IPS DF 6.9 (cell line): ENCODE measurements at regions not wholly inside any gene's neighbourhood (a gene's known extent, or its start where the extent isn't known, plus 50 kb on each side); places are given as distances from the start of the nearest gene placed in this dataset.
"Not testable (repeated sequence)": the region's sequence is repeated elsewhere in the genome, so short reads cannot be mapped to it uniquely, and the experiment has no call there.

Source experiments
- DNase-seq: peaks from one replicate; pipeline ENCODE4 v3.0.0-alpha.2; 2013; ENCODE audit warnings: low read depth, low spot score
- H3K27ac ChIP-seq: one replicate; pipeline ENCODE4 v1.5.1; 2013; ENCODE audit warnings: low read length, control low read depth
- H3K27me3 ChIP-seq: 2 replicates; pipeline ENCODE4 v1.6.1; 2013; ENCODE audit warnings: mild to moderate bottlenecking, low read length; ENCODE audit not compliant: control insufficient read depth, insufficient read depth
- H3K36me3 ChIP-seq: 2 replicates; pipeline ENCODE4 v1.6.1; 2013; ENCODE audit warnings: low read length; ENCODE audit not compliant: control insufficient read depth, insufficient read depth
- H3K4me1 ChIP-seq: 2 replicates; pipeline ENCODE4 v1.6.1; 2013; ENCODE audit warnings: low read length; ENCODE audit not compliant: control insufficient read depth, insufficient read depth
- H3K4me3 ChIP-seq: 2 replicates; pipeline ENCODE4 v1.5.1; 2013; ENCODE audit warnings: mild to moderate bottlenecking, low read length
- H3K9me3 ChIP-seq: 2 replicates; pipeline ENCODE4 v1.6.1; 2013; ENCODE audit warnings: low read length, inconsistent platforms; ENCODE audit not compliant: control insufficient read depth, insufficient read depth
- WGBS: extraction: QIAGEN DNeasy Blood & Tissue Kit; methylation state at CpG from one replicate; pipeline ENCODE4 v1.1.7; 2013; ENCODE audit warnings: mixed read lengths, missing lambda C conversion rate; ENCODE audit not compliant: insufficient read length, insufficient coverage; 5-methylcytosine and 5-hydroxymethylcytosine counted together

DNA sequence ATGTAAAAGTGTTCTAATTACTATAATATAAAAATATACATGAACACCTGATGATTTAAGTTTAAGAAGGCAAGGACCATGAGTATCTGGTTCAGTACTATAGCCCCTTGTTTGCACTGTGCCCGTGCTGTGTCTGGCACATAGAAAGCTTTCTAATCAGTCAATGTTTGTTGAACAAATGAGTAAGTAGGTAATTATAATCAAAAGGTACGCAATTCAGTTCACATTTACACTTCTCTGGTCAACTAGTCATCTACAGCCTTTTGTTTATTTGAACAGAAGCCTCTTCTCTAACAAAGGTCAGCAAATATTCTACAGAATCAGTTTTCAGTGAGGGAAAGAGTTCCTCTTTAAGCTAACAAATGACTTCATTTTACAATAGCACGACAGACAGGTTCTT, 523.3 kb downstream of the SMARCA1 start:
- no peaks in the 10 kb centered on the region for H3K9me3 ChIP-seq
- no peaks in the 10 kb centered on the region for H3K36me3 ChIP-seq
- no peak overlapping the region for H3K27ac ChIP-seq
- H3K27me3 ChIP-seq: no peaks in the 10 kb centered on the region
- no peak overlapping the region for H3K4me3 ChIP-seq
- no peak for DNase-seq
- H3K4me1 ChIP-seq: no peaks in the 10 kb centered on the region
- WGBS: no CpG with 5 or more reads among the region's 3 CpGs

DNA sequence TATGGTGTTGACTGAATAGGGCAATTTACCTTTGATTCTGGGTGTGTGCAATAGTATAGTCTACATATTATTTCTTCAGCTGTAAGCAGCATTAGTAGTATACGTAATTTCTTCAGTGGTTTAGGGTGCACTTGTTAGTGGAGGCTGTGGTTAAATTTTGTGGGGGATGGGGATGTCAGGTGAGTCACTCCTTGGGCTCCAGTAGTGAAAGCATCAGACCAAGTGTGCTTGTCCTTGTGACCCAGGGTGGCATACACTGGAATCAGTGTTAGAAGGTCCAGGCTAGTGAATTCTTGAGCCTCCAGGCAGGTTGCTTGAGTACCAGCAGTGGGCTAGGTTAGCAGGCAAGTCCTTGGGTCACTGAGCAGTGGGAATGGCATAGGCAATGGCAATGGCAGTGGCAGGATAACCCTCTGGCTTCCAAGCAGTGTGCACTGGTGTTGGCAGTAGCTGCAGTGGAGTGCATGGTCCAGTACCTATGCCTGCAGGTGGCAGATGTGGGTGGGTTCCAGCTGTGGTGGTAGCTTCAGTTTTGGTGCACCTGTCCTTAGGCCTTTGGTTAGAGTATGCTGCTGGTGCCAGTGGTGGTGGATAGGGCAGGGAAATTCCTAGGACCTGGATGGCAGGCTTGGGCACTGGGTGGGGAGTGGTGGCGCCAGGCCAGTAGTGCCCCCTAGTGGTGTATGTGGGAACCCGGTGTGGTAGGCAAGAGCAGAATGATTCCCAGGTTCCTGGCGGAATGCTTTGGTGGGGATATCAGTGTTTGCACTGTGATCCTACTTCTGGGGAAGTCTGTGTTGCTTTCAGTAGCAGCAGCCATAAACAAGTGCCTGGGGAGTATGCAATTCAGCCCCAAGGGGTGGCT, 531.0 kb downstream of the SMARCA1 start:
- Histone ChIP-seq H3K9me3 (no peaks in the 10 kb centered on the region), H3K27ac (no peak overlapping the region), H3K4me3 (no peak overlapping the region), H3K36me3 (no peaks in the 10 kb centered on the region), H3K27me3 (no peaks in the 10 kb centered on the region; the same call in 1 of the 2 replicates), H3K4me1 (no peaks in the 10 kb centered on the region)
- no peak for DNase-seq
- WGBS: no CpG with 5 or more reads among the region's 4 CpGs

DNA sequence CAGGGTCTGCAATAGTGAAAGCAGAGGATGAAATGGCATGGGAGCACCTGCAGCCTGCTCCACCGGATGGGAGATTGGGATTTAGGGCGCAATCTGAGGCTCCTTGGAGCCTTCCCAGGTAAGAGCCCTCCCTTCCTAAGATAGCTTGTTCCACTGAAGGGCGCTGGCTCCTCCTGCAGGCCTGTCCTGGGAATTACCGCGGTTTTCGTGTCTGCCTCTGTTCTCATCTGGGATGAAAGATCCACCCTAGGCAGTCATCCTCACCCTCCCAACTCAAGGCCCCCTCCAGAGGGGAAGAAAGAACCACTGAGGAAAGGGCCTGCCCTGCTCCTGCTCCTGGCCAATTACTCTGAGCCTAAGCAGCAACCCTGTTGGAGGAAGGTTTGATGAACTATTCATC, 547.5 kb downstream of the SMARCA1 start:
- H3K4me1 ChIP-seq: no peaks in the 10 kb centered on the region; the same call in 1 of the 2 replicates
- no peaks in the 10 kb centered on the region for H3K27me3 ChIP-seq
- H3K27ac ChIP-seq: no peak overlapping the region
- DNase-seq: peak; percentile 11
- no peak overlapping the region for H3K4me3 ChIP-seq
- H3K9me3 ChIP-seq: no peaks in the 10 kb centered on the region
- H3K36me3 ChIP-seq: no peaks in the 10 kb centered on the region
- no CpG with 5 or more reads among the region's 6 CpGs for WGBS

GRCh38 chrX:128973033-128973432, 550.3 kb downstream of the SMARCA1 start:
- no peak overlapping the region for H3K27ac ChIP-seq
- no peaks in the 10 kb centered on the region; the same call in 1 of the 2 replicates for H3K4me1 ChIP-seq
- H3K9me3 ChIP-seq: no peaks in the 10 kb centered on the region
- no CpG with 5 or more reads among the region's 3 CpGs for WGBS
- H3K4me3 ChIP-seq: no peak overlapping the region
- no peak for DNase-seq
- H3K36me3 ChIP-seq: no peaks in the 10 kb centered on the region
- H3K27me3 ChIP-seq: no peaks in the 10 kb centered on the region

- Histone ChIP-seq H3K4me1 (no peaks in the 10 kb centered on the region), H3K27me3 (no peaks in the 10 kb centered on the region), H3K36me3 (no peaks in the 10 kb centered on the region), H3K9me3 (no peaks in the 10 kb centered on the region), H3K27ac (no peak overlapping the region), H3K4me3 (no peak overlapping the region)
- no CpG with 5 or more reads among the region's 1 CpG for WGBS
- no peak for DNase-seq
Observed at GRCh38 chrX:128961290-128961689, 562.0 kb downstream of the SMARCA1 start.

DNA sequence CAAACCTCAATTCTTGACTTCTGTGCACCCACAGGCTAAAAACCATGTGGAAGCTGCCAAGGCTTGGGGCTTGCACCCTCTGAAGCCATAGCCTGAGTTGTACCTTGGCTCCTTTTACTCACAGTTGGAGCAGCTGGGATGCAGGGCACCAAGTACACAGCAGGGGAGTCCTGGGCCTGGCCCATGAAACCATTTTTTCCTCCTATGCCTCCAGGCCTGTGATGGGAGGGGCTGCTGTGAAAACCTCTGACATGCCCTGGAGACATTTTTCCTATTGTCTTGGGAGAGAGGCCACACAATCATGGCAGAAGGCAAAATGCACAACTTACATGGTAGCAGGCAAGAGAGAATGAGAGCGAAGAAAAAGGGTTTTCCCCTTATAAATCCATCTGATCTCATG, 568.6 kb downstream of the SMARCA1 start:
- H3K4me1 ChIP-seq, H3K27me3 ChIP-seq, H3K9me3 ChIP-seq, DNase-seq, H3K4me3 ChIP-seq, H3K27ac ChIP-seq, H3K36me3 ChIP-seq: not testable (repeated sequence)
- WGBS: no CpG with 5 or more reads among the region's 1 CpG

DNA sequence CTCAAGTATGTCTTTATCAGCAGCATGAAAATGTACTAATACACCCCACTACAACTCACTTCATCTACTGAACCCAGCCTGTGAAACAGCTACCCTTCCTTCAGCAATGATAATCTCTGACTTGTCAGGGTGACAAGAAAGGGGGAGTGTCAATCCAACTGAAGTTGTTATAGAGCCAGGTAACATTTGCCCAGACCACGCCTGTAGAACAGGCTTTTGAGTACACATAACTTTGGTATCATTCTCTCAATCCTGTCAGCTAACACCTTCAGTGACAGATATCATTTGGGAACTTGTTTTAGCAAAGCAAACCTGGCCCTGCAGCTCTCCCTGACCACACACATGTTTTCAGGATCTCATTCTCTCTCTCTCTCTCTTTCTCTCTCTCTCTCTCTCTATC, 592.2 kb downstream of the SMARCA1 start:
- Histone ChIP-seq H3K9me3 (no peaks in the 10 kb centered on the region), H3K36me3 (no peaks in the 10 kb centered on the region), H3K4me3 (no peak overlapping the region), H3K27ac (no peak overlapping the region), H3K4me1 (no peaks in the 10 kb centered on the region), H3K27me3 (no peaks in the 10 kb centered on the region)
- no CpG with 5 or more reads among the region's 1 CpG for WGBS
- DNase-seq: no peak

DNA sequence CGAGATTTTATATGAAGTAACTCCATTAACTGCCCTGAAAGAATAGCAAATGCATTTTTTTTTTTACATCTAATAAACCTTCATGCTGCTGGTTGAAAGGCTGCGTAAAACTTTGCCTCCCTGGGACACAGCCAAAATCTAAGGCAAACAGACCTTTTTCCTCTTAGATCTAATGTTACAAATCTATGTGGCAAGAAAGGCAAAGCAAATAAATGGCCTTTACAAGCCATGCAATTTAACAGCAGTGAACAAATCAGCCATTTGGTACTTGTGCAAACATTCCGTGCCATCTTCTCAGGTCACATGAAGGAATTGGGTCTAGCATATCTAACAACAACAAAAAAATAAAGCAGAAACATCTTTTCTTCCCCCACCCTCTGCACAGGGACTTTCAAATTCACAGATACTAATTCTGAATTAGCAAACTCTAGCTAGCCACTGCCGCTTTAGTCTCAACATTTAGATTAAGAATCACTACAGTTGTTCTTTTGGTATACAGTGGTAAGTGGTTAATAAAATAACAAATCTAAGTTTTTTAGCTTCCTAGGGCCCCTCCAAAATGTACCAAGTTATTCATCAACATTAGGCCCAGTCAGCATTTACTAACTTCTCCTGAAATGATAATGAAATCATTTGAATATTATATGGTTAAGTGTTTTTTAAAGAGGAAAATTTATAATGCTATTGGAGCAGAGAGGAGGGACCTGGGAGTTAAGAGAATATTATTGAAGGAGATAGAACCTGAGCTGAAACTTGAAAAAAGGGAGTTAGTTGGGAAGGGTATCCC, 593.8 kb downstream of the SMARCA1 start:
- no peaks in the 10 kb centered on the region for H3K9me3 ChIP-seq
- H3K27ac ChIP-seq: no peak overlapping the region
- no peaks in the 10 kb centered on the region for H3K36me3 ChIP-seq
- no peaks in the 10 kb centered on the region for H3K27me3 ChIP-seq
- WGBS: no CpG with 5 or more reads among the region's 4 CpGs
- no peak overlapping the region for H3K4me3 ChIP-seq
- no peaks in the 10 kb centered on the region for H3K4me1 ChIP-seq
- no peak for DNase-seq

DNA sequence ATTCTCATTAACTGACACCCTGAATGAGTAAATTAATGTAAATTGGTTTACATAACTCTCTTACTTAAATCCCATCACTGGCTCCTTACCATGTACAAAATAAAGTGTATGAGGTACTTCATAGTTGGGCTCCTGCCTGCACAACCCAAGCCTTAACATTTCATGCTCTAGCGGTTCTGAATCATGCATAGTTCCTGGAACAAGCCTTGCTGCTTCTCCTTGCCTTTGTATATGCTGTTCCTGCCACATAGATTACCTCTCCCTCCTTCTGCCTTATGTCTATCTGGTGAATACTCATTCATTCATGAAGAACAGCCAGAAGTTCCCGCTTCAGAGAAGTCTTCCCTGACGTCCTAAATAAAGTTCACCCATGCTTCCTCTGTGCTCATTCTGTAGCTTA, 594.7 kb downstream of the SMARCA1 start:
- Histone ChIP-seq H3K27ac (no peak overlapping the region), H3K9me3 (no peaks in the 10 kb centered on the region), H3K36me3 (no peaks in the 10 kb centered on the region), H3K4me1 (no peaks in the 10 kb centered on the region), H3K4me3 (no peak overlapping the region), H3K27me3 (no peaks in the 10 kb centered on the region)
- no CpG with 5 or more reads among the region's 3 CpGs for WGBS
- DNase-seq: no peak

DNA sequence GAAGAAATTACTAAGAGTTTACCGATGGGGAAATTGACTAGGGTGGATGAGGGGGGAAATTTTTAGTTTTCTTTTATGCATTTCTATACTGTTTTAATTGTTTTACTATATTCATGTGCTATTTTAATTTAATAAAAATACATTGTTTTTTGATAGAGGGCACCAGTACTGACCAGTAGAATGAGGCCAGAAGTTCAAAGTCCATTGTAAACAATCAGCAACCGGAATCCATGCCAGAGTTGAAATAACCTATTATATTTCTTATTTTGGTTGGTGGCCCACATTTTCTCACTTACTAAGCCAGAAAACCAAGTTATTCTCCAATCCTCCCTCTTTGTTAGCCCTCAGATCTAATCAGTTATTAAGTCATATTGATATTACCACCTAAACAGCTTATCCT, 595.9 kb downstream of the SMARCA1 start:
- no peak overlapping the region for H3K4me3 ChIP-seq
- no peak overlapping the region for H3K27ac ChIP-seq
- H3K9me3 ChIP-seq: no peaks in the 10 kb centered on the region
- no peaks in the 10 kb centered on the region for H3K27me3 ChIP-seq
- no CpG with 5 or more reads among the region's 2 CpGs for WGBS
- no peaks in the 10 kb centered on the region for H3K4me1 ChIP-seq
- H3K36me3 ChIP-seq: no peaks in the 10 kb centered on the region
- no peak for DNase-seq
